ENCODE measurements at regions not wholly inside any gene's neighbourhood (a gene's known extent, or its start where the extent isn't known, plus 50 kb on each side); places are given as distances from the start of the nearest gene placed in this dataset.

GRCh38 chr5:32523625-32524024 is 61.7 kb upstream of the SUB1 start:
- Histone ChIP-seq H4K20me1 (ENCODE audit: insufficient read depth, low read length) (no peaks in the 10 kb centered on the region), H3K9me2 (ENCODE audit: low read depth, low read length) (no peaks in the 10 kb centered on the region), H3K9ac (ENCODE audit: low read length) (no peak overlapping the region), H3K36me3 (ENCODE audit: insufficient read depth, low read length) (no peaks in the 10 kb centered on the region), H3K27me3 (ENCODE audit: insufficient read depth, low read length) (no peaks in the 10 kb centered on the region), H3K79me2 (ENCODE audit: insufficient read depth, low read length) (no peaks in the 10 kb centered on the region), H3K4me3 (ENCODE audit: low read depth, low read length, poor library complexity, severe bottlenecking) (no peak overlapping the region), H3K4me2 (ENCODE audit: low read length) (no peak overlapping the region), H2AFZ (ENCODE audit: low read length) (no peak overlapping the region), H3K4me1 (ENCODE audit: insufficient read depth, low read length, severe bottlenecking) (no peaks in the 10 kb centered on the region), H3F3A (ENCODE audit: insufficient read depth, low read length) (no peaks in the 10 kb centered on the region), H3K9me3 (ENCODE audit: low read length) (no peaks in the 10 kb centered on the region), H3K27ac (ENCODE audit: low read depth, low read length, poor library complexity, severe bottlenecking) (no peak overlapping the region)
- TF ChIP-seq EZH2 (IDR thresholded peaks at IDR 0.05; ENCODE audit: borderline replicate concordance, low read length) (no peak), CTCF (IDR thresholded peaks at IDR 0.05; ENCODE audit: low read length) (no peak)

GRCh38 chr5:32522429-32523143 is 62.8 kb upstream of the SUB1 start:
- Histone ChIP-seq H3F3A (ENCODE audit: insufficient read depth, low read length) (no peaks in the 10 kb centered on the region), H3K4me2 (ENCODE audit: low read length) (no peak overlapping the region), H2AFZ (ENCODE audit: low read length) (no peak overlapping the region), H3K4me1 (ENCODE audit: insufficient read depth, low read length, severe bottlenecking) (no peaks in the 10 kb centered on the region), H3K4me3 (ENCODE audit: low read depth, low read length, poor library complexity, severe bottlenecking) (no peak overlapping the region), H3K79me2 (ENCODE audit: insufficient read depth, low read length) (no peaks in the 10 kb centered on the region), H3K9ac (ENCODE audit: low read length) (no peak overlapping the region), H3K27ac (ENCODE audit: low read depth, low read length, poor library complexity, severe bottlenecking) (no peak overlapping the region), H3K9me2 (ENCODE audit: low read depth, low read length) (no peaks in the 10 kb centered on the region), H3K27me3 (ENCODE audit: insufficient read depth, low read length) (no peaks in the 10 kb centered on the region), H4K20me1 (ENCODE audit: insufficient read depth, low read length) (no peaks in the 10 kb centered on the region), H3K9me3 (ENCODE audit: low read length) (no peaks in the 10 kb centered on the region), H3K36me3 (ENCODE audit: insufficient read depth, low read length) (no peaks in the 10 kb centered on the region)
- TF ChIP-seq CTCF (IDR thresholded peaks at IDR 0.05; ENCODE audit: low read length) (no peak), EZH2 (IDR thresholded peaks at IDR 0.05; ENCODE audit: borderline replicate concordance, low read length) (no peak)

GRCh38 chr5:32521481-32521880 is 63.9 kb upstream of the SUB1 start:
- Histone ChIP-seq H3K27ac (ENCODE audit: low read depth, low read length, poor library complexity, severe bottlenecking) (no peak overlapping the region), H2AFZ (ENCODE audit: low read length) (no peak overlapping the region), H3K79me2 (ENCODE audit: insufficient read depth, low read length) (no peaks in the 10 kb centered on the region), H3K4me1 (ENCODE audit: insufficient read depth, low read length, severe bottlenecking) (no peaks in the 10 kb centered on the region), H3K27me3 (ENCODE audit: insufficient read depth, low read length) (no peaks in the 10 kb centered on the region), H3K4me3 (ENCODE audit: low read depth, low read length, poor library complexity, severe bottlenecking) (no peak overlapping the region), H3K36me3 (ENCODE audit: insufficient read depth, low read length) (no peaks in the 10 kb centered on the region), H4K20me1 (ENCODE audit: insufficient read depth, low read length) (no peaks in the 10 kb centered on the region), H3F3A (ENCODE audit: insufficient read depth, low read length) (no peaks in the 10 kb centered on the region), H3K4me2 (ENCODE audit: low read length) (no peak overlapping the region), H3K9me2 (ENCODE audit: low read depth, low read length) (no peaks in the 10 kb centered on the region), H3K9me3 (ENCODE audit: low read length) (no peaks in the 10 kb centered on the region), H3K9ac (ENCODE audit: low read length) (no peak overlapping the region)
- TF ChIP-seq CTCF (IDR thresholded peaks at IDR 0.05; ENCODE audit: low read length) (no peak), EZH2 (IDR thresholded peaks at IDR 0.05; ENCODE audit: borderline replicate concordance, low read length) (no peak)

Data from OCI-LY1 (cell line).